A673 (cell line): ENCODE measurements at regions not wholly inside any gene's neighbourhood (a gene's known extent, or its start where the extent isn't known, plus 50 kb on each side); places are given as distances from the start of the nearest gene placed in this dataset.

ENCODE experiments used
- CTCF ChIP-seq: fragments of 300-800, 200-600 bp; sonication (generic); conservative IDR thresholded peaks from 2 replicates; pipeline ENCODE4 v1.5.1; 2017; ENCODE audit warnings: low read depth, mild to moderate bottlenecking, antibody characterized with exemption, low read length, moderate library complexity, mixed read lengths
- EZH2 ChIP-seq: fragments of 200-600 bp; sonication (generic); IDR thresholded peaks from 2 replicates; pipeline ENCODE4 v1.6.1; 2017; ENCODE audit warnings: borderline replicate concordance, low read depth, mild to moderate bottlenecking, mixed read lengths, antibody characterized with exemption, low read length; ENCODE audit not compliant: poor library complexity, severe bottlenecking

- no peak for TF ChIP-seq CTCF
- TF ChIP-seq EZH2, result no peak
Observed at GRCh38 chr10:105925045-105925785, 1239.3 kb downstream of the SORCS1 start.
